ENCODE measurements at regions not wholly inside any gene's neighbourhood (a gene's known extent, or its start where the extent isn't known, plus 50 kb on each side); places are given as distances from the start of the nearest gene placed in this dataset.
A peak's percentile ranks its signal among the peaks of the same experiment; 100 is the strongest.

DNA sequence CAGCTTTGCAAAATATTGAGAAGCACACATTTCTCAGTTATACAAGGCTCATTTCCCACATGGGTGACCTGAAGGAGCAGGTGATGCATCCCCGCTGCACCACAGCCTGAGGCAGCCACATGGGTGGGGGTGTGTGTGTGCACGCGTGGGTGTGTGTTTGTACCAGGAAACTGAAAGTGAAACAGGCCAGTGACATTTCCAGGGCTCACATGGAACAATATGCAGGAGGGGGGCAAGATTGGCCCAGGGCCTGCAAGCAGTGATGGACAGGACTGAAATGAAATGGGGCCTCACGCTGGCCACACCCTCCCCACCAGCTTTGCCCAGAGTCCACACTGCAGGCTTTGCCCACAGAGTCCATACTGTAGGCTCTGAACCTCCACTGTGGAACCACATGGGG lies 154.2 kb upstream of the PARP11 start (continued):
- peak; percentile 21; the same call in 1 of the 2 replicates for TF ChIP-seq FOXA3 (CRISPR knock-in tag; IDR thresholded peaks at IDR 0.05)
- TF ChIP-seq MAZ (IDR thresholded peaks at IDR 0.05; ENCODE audit: borderline replicate concordance, low read depth, low read length), result no peak
- no peak; the same call in 1 of the 2 replicates for TF ChIP-seq MAZ (CRISPR knock-in tag; IDR thresholded peaks at IDR 0.05; ENCODE audit: low read depth)
- no peak for TF ChIP-seq CBX2 (IDR thresholded peaks at IDR 0.05; ENCODE audit: low read depth, low read length)
- TF ChIP-seq CBX2 (CRISPR knock-in tag; IDR thresholded peaks at IDR 0.05; ENCODE audit: low read depth), result no peak
- TF ChIP-seq, protein P1, sequence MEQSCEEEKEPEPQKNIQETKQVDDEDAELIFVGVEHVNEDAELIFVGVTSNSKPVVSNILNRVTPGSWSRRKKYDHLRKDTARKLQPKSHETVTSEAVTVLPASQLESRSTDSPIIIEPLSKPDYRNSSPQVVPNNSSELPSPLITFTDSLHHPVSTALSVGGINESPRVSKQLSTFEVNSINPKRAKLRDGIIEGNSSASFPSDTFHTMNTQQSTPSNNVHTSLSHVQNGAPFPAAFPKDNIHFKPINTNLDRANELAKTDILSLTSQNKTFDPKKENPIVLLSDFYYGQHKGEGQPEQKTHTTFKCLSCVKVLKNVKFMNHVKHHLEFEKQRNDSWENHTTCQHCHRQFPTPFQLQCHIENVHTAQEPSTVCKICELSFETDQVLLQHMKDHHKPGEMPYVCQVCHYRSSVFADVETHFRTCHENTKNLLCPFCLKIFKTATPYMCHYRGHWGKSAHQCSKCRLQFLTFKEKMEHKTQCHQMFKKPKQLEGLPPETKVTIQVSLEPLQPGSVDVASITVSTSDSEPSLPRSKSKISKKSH (CRISPR knock-in tag; IDR thresholded peaks at IDR 0.05; ENCODE audit: borderline replicate concordance), result no peak
- TF ChIP-seq, protein P2, sequence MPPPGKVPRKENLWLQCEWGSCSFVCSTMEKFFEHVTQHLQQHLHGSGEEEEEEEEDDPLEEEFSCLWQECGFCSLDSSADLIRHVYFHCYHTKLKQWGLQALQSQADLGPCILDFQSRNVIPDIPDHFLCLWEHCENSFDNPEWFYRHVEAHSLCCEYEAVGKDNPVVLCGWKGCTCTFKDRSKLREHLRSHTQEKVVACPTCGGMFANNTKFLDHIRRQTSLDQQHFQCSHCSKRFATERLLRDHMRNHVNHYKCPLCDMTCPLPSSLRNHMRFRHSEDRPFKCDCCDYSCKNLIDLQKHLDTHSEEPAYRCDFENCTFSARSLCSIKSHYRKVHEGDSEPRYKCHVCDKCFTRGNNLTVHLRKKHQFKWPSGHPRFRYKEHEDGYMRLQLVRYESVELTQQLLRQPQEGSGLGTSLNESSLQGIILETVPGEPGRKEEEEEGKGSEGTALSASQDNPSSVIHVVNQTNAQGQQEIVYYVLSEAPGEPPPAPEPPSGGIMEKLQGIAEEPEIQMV (CRISPR knock-in tag; IDR thresholded peaks at IDR 0.05; ENCODE audit: low read depth), result no peak
- TF ChIP-seq ZNF251 (CRISPR knock-in tag; IDR thresholded peaks at IDR 0.05), result no peak
- TF ChIP-seq TGIF2 (CRISPR knock-in tag; IDR thresholded peaks at IDR 0.05), result no peak
- TF ChIP-seq ZNF367 (CRISPR knock-in tag; IDR thresholded peaks at IDR 0.05; ENCODE audit: borderline replicate concordance), result no peak
- TF ChIP-seq, protein P3, sequence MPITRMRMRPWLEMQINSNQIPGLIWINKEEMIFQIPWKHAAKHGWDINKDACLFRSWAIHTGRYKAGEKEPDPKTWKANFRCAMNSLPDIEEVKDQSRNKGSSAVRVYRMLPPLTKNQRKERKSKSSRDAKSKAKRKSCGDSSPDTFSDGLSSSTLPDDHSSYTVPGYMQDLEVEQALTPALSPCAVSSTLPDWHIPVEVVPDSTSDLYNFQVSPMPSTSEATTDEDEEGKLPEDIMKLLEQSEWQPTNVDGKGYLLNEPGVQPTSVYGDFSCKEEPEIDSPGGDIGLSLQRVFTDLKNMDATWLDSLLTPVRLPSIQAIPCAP (CRISPR knock-in tag; IDR thresholded peaks at IDR 0.05; ENCODE audit: low read depth), result peak; percentile 98
- no peak for TF ChIP-seq POGZ (CRISPR knock-in tag; IDR thresholded peaks at IDR 0.05)
- no peak for TF ChIP-seq TARDBP (CRISPR knock-in tag; IDR thresholded peaks at IDR 0.05)
- TF ChIP-seq ZSCAN29 (CRISPR knock-in tag; conservative IDR thresholded peaks at IDR 0.05), result no peak
- peak; percentile 38 for TF ChIP-seq IKZF4 (CRISPR knock-in tag; IDR thresholded peaks at IDR 0.05; ENCODE audit: borderline replicate concordance, low read depth, not compliant biosample characterization)
- no peak for TF ChIP-seq NFE2 (CRISPR knock-in tag; IDR thresholded peaks at IDR 0.05)
- TF ChIP-seq CC2D1A (CRISPR knock-in tag; IDR thresholded peaks at IDR 0.05), result no peak
- no peak for TF ChIP-seq ZNF792 (CRISPR knock-in tag; IDR thresholded peaks at IDR 0.05)
- TF ChIP-seq HNRNPL (IDR thresholded peaks at IDR 0.05; ENCODE audit: low read depth, low read length), result peak; percentile 59; the same call in 1 of the 2 replicates
- 0 out of 2 replicates have a peak, but pooled peaks have one; percentile 22 for TF ChIP-seq ZNF788 (CRISPR knock-in tag; IDR thresholded peaks at IDR 0.05; ENCODE audit: borderline replicate concordance)
- TF ChIP-seq, protein P4, sequence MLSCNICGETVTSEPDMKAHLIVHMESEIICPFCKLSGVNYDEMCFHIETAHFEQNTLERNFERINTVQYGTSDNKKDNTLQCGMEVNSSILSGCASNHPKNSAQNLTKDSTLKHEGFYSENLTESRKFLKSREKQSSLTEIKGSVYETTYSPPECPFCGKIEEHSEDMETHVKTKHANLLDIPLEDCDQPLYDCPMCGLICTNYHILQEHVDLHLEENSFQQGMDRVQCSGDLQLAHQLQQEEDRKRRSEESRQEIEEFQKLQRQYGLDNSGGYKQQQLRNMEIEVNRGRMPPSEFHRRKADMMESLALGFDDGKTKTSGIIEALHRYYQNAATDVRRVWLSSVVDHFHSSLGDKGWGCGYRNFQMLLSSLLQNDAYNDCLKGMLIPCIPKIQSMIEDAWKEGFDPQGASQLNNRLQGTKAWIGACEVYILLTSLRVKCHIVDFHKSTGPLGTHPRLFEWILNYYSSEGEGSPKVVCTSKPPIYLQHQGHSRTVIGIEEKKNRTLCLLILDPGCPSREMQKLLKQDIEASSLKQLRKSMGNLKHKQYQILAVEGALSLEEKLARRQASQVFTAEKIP (CRISPR knock-in tag; IDR thresholded peaks at IDR 0.05; ENCODE audit: borderline replicate concordance), result no peak
- TF ChIP-seq, protein P5, sequence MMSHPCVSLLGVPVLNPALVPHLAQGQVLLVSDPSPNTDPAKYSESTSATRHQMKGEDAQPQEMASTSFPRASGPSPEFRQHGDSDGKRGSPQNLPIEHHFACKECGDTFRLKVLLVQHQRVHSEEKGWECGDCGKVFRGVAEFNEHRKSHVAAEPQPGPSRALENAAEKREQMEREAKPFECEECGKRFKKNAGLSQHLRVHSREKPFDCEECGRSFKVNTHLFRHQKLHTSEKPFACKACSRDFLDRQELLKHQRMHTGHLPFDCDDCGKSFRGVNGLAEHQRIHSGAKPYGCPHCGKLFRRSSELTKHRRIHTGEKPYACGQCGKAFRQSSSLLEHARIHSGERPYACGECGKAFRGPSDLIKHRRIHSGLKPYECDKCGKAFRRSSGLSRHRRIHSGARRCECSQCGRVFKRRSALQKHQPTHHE (CRISPR knock-in tag; IDR thresholded peaks at IDR 0.05; ENCODE audit: borderline replicate concordance), result no peak
- TF ChIP-seq ZNF558 (CRISPR knock-in tag; IDR thresholded peaks at IDR 0.05; ENCODE audit: borderline replicate concordance), result no peak
- no peak for TF ChIP-seq ZNF652 (CRISPR knock-in tag; IDR thresholded peaks at IDR 0.05; ENCODE audit: borderline replicate concordance, low read depth)
- 0 out of 2 replicates have a peak, but pooled peaks have one; percentile 31 for TF ChIP-seq ZNF598 (CRISPR knock-in tag; IDR thresholded peaks at IDR 0.05; ENCODE audit: borderline replicate concordance)
- no peak for TF ChIP-seq MED1 (CRISPR knock-in tag; IDR thresholded peaks at IDR 0.05)
